ENCODE measurements at regions not wholly inside any gene's neighbourhood (a gene's known extent, or its start where the extent isn't known, plus 50 kb on each side); places are given as distances from the start of the nearest gene placed in this dataset.

GRCh38 chr9:109729513-109729912, 50.5 kb upstream of the PALM2AKAP2 start:
- Histone ChIP-seq H3K4me1 (no peaks in the 10 kb centered on the region), H3K27me3 (no peaks in the 10 kb centered on the region), H3K4me3 (no peak overlapping the region), H3K36me3 (no peaks in the 10 kb centered on the region), H3K27ac (no peak overlapping the region), H3K9me3 (no peaks in the 10 kb centered on the region)
- intact Hi-C loops (cut with DNase I; ENCODE audit: low total_unique reads) (no loop called here), in situ Hi-C loops (cut with MboI; ENCODE audit: low sequenced_read_pairs in 4 of 4) (no loop called here)
- TF ChIP-seq POLR2A (IDR thresholded peaks at IDR 0.05), result no peak
- TF ChIP-seq, protein P1, sequence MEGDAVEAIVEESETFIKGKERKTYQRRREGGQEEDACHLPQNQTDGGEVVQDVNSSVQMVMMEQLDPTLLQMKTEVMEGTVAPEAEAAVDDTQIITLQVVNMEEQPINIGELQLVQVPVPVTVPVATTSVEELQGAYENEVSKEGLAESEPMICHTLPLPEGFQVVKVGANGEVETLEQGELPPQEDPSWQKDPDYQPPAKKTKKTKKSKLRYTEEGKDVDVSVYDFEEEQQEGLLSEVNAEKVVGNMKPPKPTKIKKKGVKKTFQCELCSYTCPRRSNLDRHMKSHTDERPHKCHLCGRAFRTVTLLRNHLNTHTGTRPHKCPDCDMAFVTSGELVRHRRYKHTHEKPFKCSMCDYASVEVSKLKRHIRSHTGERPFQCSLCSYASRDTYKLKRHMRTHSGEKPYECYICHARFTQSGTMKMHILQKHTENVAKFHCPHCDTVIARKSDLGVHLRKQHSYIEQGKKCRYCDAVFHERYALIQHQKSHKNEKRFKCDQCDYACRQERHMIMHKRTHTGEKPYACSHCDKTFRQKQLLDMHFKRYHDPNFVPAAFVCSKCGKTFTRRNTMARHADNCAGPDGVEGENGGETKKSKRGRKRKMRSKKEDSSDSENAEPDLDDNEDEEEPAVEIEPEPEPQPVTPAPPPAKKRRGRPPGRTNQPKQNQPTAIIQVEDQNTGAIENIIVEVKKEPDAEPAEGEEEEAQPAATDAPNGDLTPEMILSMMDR (IDR thresholded peaks at IDR 0.05 in 4 of 5, conservative IDR thresholded peaks at IDR 0.05 in 1 of 5), result no peak
- no peak for ATAC-seq
- DNase-seq, result no peak

All from gastrocnemius medialis (tissue), 4 donors.